ENCODE measurements at regions not wholly inside any gene's neighbourhood (a gene's known extent, or its start where the extent isn't known, plus 50 kb on each side); places are given as distances from the start of the nearest gene placed in this dataset.

- H3K36me3 ChIP-seq (ENCODE audit: low read depth): no peaks in the 10 kb centered on the region
- ChIA-PET CTCF (no interaction called here), POLR2A (ENCODE audit: unreplicated experiment) (interaction anchor here (0.5 kb wide), 1 partner anchor 8 kb away, joined by 7 read pairs; no protein-coding TSS in a partner anchor)
- H3K4me1 ChIP-seq (replicated peaks; ENCODE audit: insufficient read depth): 0 out of 2 replicates have a peak, but pooled peaks cover 9% of the 10 kb centered on the region
- no peaks in the 10 kb centered on the region for H3K27me3 ChIP-seq (ENCODE audit: insufficient read depth, low read depth)
- H2AFZ ChIP-seq: no peak overlapping the region
- TF ChIP-seq CTCF (conservative IDR thresholded peaks at IDR 0.05): no peak
- no peak for TF ChIP-seq EZH2 (IDR thresholded peaks at IDR 0.05; ENCODE audit: low read depth)
- no peak overlapping the region for H3K4me3 ChIP-seq
- no peaks in the 10 kb centered on the region for H3F3A ChIP-seq (ENCODE audit: insufficient read depth, low read depth)
- no peaks in the 10 kb centered on the region for H3K9me2 ChIP-seq (ENCODE audit: insufficient read depth)
- H4K20me1 ChIP-seq (ENCODE audit: insufficient read depth): no peaks in the 10 kb centered on the region
- H3K27ac ChIP-seq: no peak overlapping the region
- no peaks in the 10 kb centered on the region for H3K79me2 ChIP-seq (ENCODE audit: low read depth)
- BruUV-seq (replicated peaks): no TSS peak
- no peaks in the 10 kb centered on the region for H3K9me3 ChIP-seq (ENCODE audit: insufficient read depth, low read depth)
- intact Hi-C loops (cut with micrococcal nuclease; ENCODE audit: unreplicated experiment): no loop called here
- no peak for DNase-seq
- H3K4me2 ChIP-seq: no peak overlapping the region
Measured at GRCh38 chr13:44627441-44627840, 51.3 kb upstream of the TSC22D1 start.

- Histone ChIP-seq H3K4me3 (no peak overlapping the region), H3K9me2 (ENCODE audit: insufficient read depth) (no peaks in the 10 kb centered on the region), H3K4me2 (no peak overlapping the region), H3K4me1 (replicated peaks; ENCODE audit: insufficient read depth) (0 out of 2 replicates have a peak, but pooled peaks cover 12% of the 10 kb centered on the region), H3K9me3 (ENCODE audit: insufficient read depth, low read depth) (no peaks in the 10 kb centered on the region), H4K20me1 (ENCODE audit: insufficient read depth) (no peaks in the 10 kb centered on the region), H3K27me3 (ENCODE audit: insufficient read depth, low read depth) (no peaks in the 10 kb centered on the region), H3K27ac (no peak overlapping the region), H3K36me3 (ENCODE audit: low read depth) (no peaks in the 10 kb centered on the region), H2AFZ (no peak overlapping the region), H3F3A (ENCODE audit: insufficient read depth, low read depth) (no peaks in the 10 kb centered on the region), H3K79me2 (ENCODE audit: low read depth) (no peaks in the 10 kb centered on the region)
- TF ChIP-seq EZH2 (IDR thresholded peaks at IDR 0.05; ENCODE audit: low read depth) (no peak), CTCF (conservative IDR thresholded peaks at IDR 0.05) (no peak)
- no TSS peak for BruUV-seq (replicated peaks)
- CTCF ChIA-PET: no interaction called here
- DNase-seq: no peak
- POLR2A ChIA-PET (ENCODE audit: unreplicated experiment): no interaction called here
- intact Hi-C loops (cut with micrococcal nuclease; ENCODE audit: unreplicated experiment): no loop called here
Measured at GRCh38 chr13:44626176-44626575, 50.0 kb upstream of the TSC22D1 start.
